HEK293 (cell line): ENCODE measurements at regions not wholly inside any gene's neighbourhood (a gene's known extent, or its start where the extent isn't known, plus 50 kb on each side); places are given as distances from the start of the nearest gene placed in this dataset.
A peak's percentile ranks its signal among the peaks of the same experiment; 100 is the strongest.
"Not testable (repeated sequence)": the region's sequence is repeated elsewhere in the genome, so short reads cannot be mapped to it uniquely, and the experiment has no call there.

Experiments used
- CTCF ChIA-PET: fragments of 350-600 bp; formaldehyde crosslinking; extraction: SDS; loops from one replicate; lab custom pipeline; 2021; ENCODE audit warnings: antibody characterized with exemption; lab: Yijun Ruan, JAX
- POLR2A ChIA-PET: fragments of 300-600 bp; formaldehyde crosslinking; extraction: SDS; loops from one replicate; lab custom pipeline; 2020; ENCODE audit warnings: antibody characterized with exemption, inconsistent platforms; lab: Yijun Ruan, JAX
- H3K27ac ChIP-seq: fragments of 200-500 bp; sonication (Bioruptor generic); 2 replicates; pipeline ENCODE4 v1.5.1; 2014; ENCODE audit warnings: low read depth, low read length, control low read depth, inconsistent platforms; ENCODE audit errors: extremely low read depth
- H3K36me3 ChIP-seq, 2 experiments: fragments of 200-500 bp in 1 of 2; sonication (Bioruptor generic) in 1 of 2; 1 replicate in 1 of 2; 2 replicates in 1 of 2; pipeline ENCODE4 v1.5.1; 2014 to 2017; ENCODE audit warnings: inconsistent platforms in 2 of 2, low read length in 2 of 2; ENCODE audit not compliant: control insufficient read depth in 2 of 2, insufficient read depth in 1 of 2
- H3K4me1 ChIP-seq: fragments of 200-500 bp; sonication (Bioruptor generic); 2 replicates; pipeline ENCODE4 v1.5.1; 2014; ENCODE audit warnings: mild to moderate bottlenecking, low read length, inconsistent platforms; ENCODE audit not compliant: control insufficient read depth, insufficient read depth
- H3K4me3 ChIP-seq: 2 replicates; pipeline ENCODE4 v1.5.1; 2011; ENCODE audit warnings: low read depth, mild to moderate bottlenecking, control low read depth, low read length, moderate library complexity
- H3K9me3 ChIP-seq: fragments of 200-500 bp; sonication (Bioruptor generic); 2 replicates; pipeline ENCODE4 v1.5.1; 2014; ENCODE audit warnings: low read depth, low read length, inconsistent platforms; ENCODE audit not compliant: control insufficient read depth, insufficient read depth
- ATF2 ChIP-seq: fragments of 450-650 bp; formaldehyde crosslinking; IDR thresholded peaks from 2 replicates; pipeline ENCODE4 v1.5.1; 2016; ENCODE audit warnings: missing biosample characterization, missing genetic modification characterization, low read depth
- GFI1B ChIP-seq: fragments of 450-650 bp; formaldehyde crosslinking; IDR thresholded peaks from 2 replicates; pipeline ENCODE4 v1.5.1; 2016; ENCODE audit warnings: missing biosample characterization, missing genetic modification characterization
- RBAK ChIP-seq: fragments of 450-650 bp; formaldehyde crosslinking; IDR thresholded peaks from 2 replicates; pipeline ENCODE4 v1.5.1; 2016; ENCODE audit warnings: missing biosample characterization, missing genetic modification characterization
- SETDB1 ChIP-seq: IDR thresholded peaks from one replicate; pipeline ENCODE4 v1.6.1; 2017; ENCODE audit warnings: mild to moderate bottlenecking, low read length, moderate library complexity, mixed read lengths; ENCODE audit not compliant: insufficient read length
- TCF7L2 ChIP-seq: IDR thresholded peaks from 2 replicates; pipeline ENCODE4 v1.6.1; 2011; ENCODE audit warnings: low read depth, mild to moderate bottlenecking, inconsistent platforms, low read length, moderate library complexity, borderline replicate concordance
- TSHZ1 ChIP-seq: fragments of 450-650 bp; formaldehyde crosslinking; IDR thresholded peaks from 2 replicates; pipeline ENCODE4 v1.5.1; 2016; ENCODE audit warnings: missing biosample characterization, missing genetic modification characterization, borderline replicate concordance
- ZBTB1 ChIP-seq: fragments of 450-650 bp; formaldehyde crosslinking; IDR thresholded peaks from 2 replicates; pipeline ENCODE4 v1.5.1; 2016; ENCODE audit warnings: missing biosample characterization, missing genetic modification characterization
- ZBTB21 ChIP-seq: fragments of 450-650 bp; formaldehyde crosslinking; IDR thresholded peaks from 2 replicates; pipeline ENCODE4 v1.5.1; 2017; ENCODE audit warnings: missing biosample characterization, missing genetic modification characterization
- ZBTB48 ChIP-seq: fragments of 450-650 bp; formaldehyde crosslinking; IDR thresholded peaks from 2 replicates; pipeline ENCODE4 v1.5.1; 2016; ENCODE audit warnings: missing biosample characterization, missing genetic modification characterization
- ZFHX2 ChIP-seq: fragments of 450-650 bp; formaldehyde crosslinking; conservative IDR thresholded peaks from 2 replicates; pipeline ENCODE4 v1.5.1; 2016; ENCODE audit warnings: missing biosample characterization, missing genetic modification characterization
- ZFP41 ChIP-seq: fragments of 450-650 bp; formaldehyde crosslinking; IDR thresholded peaks from 2 replicates; pipeline ENCODE4 v1.5.1; 2016; ENCODE audit warnings: missing biosample characterization, missing genetic modification characterization, borderline replicate concordance
- ZNF10 ChIP-seq: fragments of 450-650 bp; formaldehyde crosslinking; IDR thresholded peaks from 2 replicates; pipeline ENCODE4 v1.5.1; 2017; ENCODE audit warnings: missing biosample characterization, missing genetic modification characterization
- ZNF114 ChIP-seq: fragments of 450-650 bp; formaldehyde crosslinking; IDR thresholded peaks from 2 replicates; pipeline ENCODE4 v1.5.0; 2017; ENCODE audit warnings: missing biosample characterization, missing genetic modification characterization
- ZNF121 ChIP-seq: fragments of 450-650 bp; formaldehyde crosslinking; IDR thresholded peaks from 2 replicates; pipeline ENCODE4 v1.5.1; 2016; ENCODE audit warnings: missing biosample characterization, missing genetic modification characterization
- ZNF133 ChIP-seq: fragments of 450-650 bp; formaldehyde crosslinking; IDR thresholded peaks from 2 replicates; pipeline ENCODE4 v1.5.1; 2016; ENCODE audit warnings: missing biosample characterization, missing genetic modification characterization
- ZNF140 ChIP-seq: fragments of 450-650 bp; formaldehyde crosslinking; IDR thresholded peaks from 2 replicates; pipeline ENCODE4 v1.5.1; 2016; ENCODE audit warnings: missing biosample characterization, missing genetic modification characterization
- ZNF174 ChIP-seq: fragments of 450-650 bp; formaldehyde crosslinking; IDR thresholded peaks from 2 replicates; pipeline ENCODE4 v1.5.0; 2017; ENCODE audit warnings: missing biosample characterization, mild to moderate bottlenecking, missing genetic modification characterization
- ZNF184 ChIP-seq: fragments of 450-650 bp; IDR thresholded peaks from 2 replicates; pipeline ENCODE4 v1.5.1; 2018; ENCODE audit warnings: missing biosample characterization, mild to moderate bottlenecking, missing genetic modification characterization
- ZNF214 ChIP-seq: fragments of 450-650 bp; formaldehyde crosslinking; IDR thresholded peaks from 2 replicates; pipeline ENCODE4 v1.5.1; 2017; ENCODE audit warnings: missing biosample characterization, mild to moderate bottlenecking, missing genetic modification characterization, borderline replicate concordance
- ZNF24 ChIP-seq: fragments of 450-650 bp; formaldehyde crosslinking; IDR thresholded peaks from 2 replicates; pipeline ENCODE4 v1.5.1; 2016; ENCODE audit warnings: missing biosample characterization, missing genetic modification characterization
- ZNF341 ChIP-seq: fragments of 450-650 bp; formaldehyde crosslinking; IDR thresholded peaks from 2 replicates; pipeline ENCODE4; 2016; ENCODE audit warnings: low read depth, missing biosample characterization, missing genetic modification characterization
- ZNF362 ChIP-seq: fragments of 450-650 bp; formaldehyde crosslinking; IDR thresholded peaks from 2 replicates; pipeline ENCODE4 v1.5.1; 2016; ENCODE audit warnings: missing biosample characterization, missing genetic modification characterization
- ZNF48 ChIP-seq: fragments of 450-650 bp; formaldehyde crosslinking; IDR thresholded peaks from 2 replicates; pipeline ENCODE4 v1.5.1; 2016; ENCODE audit warnings: missing biosample characterization, missing genetic modification characterization
- ZNF558 ChIP-seq: fragments of 450-650 bp; formaldehyde crosslinking; IDR thresholded peaks from 2 replicates; pipeline ENCODE4 v1.5.1; 2016; ENCODE audit warnings: missing biosample characterization, missing genetic modification characterization
- ZNF580 ChIP-seq: fragments of 450-650 bp; formaldehyde crosslinking; IDR thresholded peaks from 2 replicates; pipeline ENCODE4 v1.5.1; 2016; ENCODE audit warnings: missing biosample characterization, missing genetic modification characterization
- ZNF664 ChIP-seq: fragments of 450-650 bp; formaldehyde crosslinking; IDR thresholded peaks from 2 replicates; pipeline ENCODE4 v1.5.1; 2016; ENCODE audit warnings: missing biosample characterization, missing genetic modification characterization
- ZNF670 ChIP-seq: fragments of 450-650 bp; formaldehyde crosslinking; IDR thresholded peaks from 2 replicates; pipeline ENCODE4 v1.5.1; 2016; ENCODE audit warnings: missing biosample characterization, missing genetic modification characterization, low read depth
- ZNF837 ChIP-seq: fragments of 450-650 bp; formaldehyde crosslinking; IDR thresholded peaks from 2 replicates; pipeline ENCODE4 v1.5.1; 2016; ENCODE audit warnings: missing biosample characterization, missing genetic modification characterization
- ZSCAN4 ChIP-seq: fragments of 450-650 bp; formaldehyde crosslinking; IDR thresholded peaks from 2 replicates; pipeline ENCODE4 v1.5.1; 2017; ENCODE audit warnings: missing biosample characterization, missing genetic modification characterization
- ZXDB ChIP-seq: fragments of 450-650 bp; formaldehyde crosslinking; IDR thresholded peaks from 2 replicates; pipeline ENCODE4 v1.5.1; 2016; ENCODE audit warnings: missing biosample characterization, missing genetic modification characterization

- POLR2A ChIA-PET, H3K9me3 ChIP-seq, H3K27ac ChIP-seq, CTCF ChIA-PET, H3K36me3 ChIP-seq, H3K4me3 ChIP-seq: not testable (repeated sequence)
- peaks cover 39% of the 10 kb centered on the region for H3K4me1 ChIP-seq
Measured at GRCh38 chr12:25688851-25689250, 135.8 kb upstream of the LMNTD1 start.

GRCh38 chr12:25689996-25690501 lies 137.0 kb upstream of the LMNTD1 start:
- CTCF ChIA-PET, result no interaction called here
- H3K4me1 ChIP-seq, result peaks cover 43% of the 10 kb centered on the region
- POLR2A ChIA-PET, result no interaction called here
- TF ChIP-seq ZNF362 (tag by site-specific recombination) (no peak), ZNF140 (tag by site-specific recombination) (no peak), ZNF341 (tag by site-specific recombination) (no peak), ZNF558 (no peak), ZNF24 (tag by site-specific recombination) (no peak), TCF7L2 (no peak), ZNF174 (tag by site-specific recombination) (no peak), ZNF133 (tag by site-specific recombination) (no peak), ZNF837 (tag by site-specific recombination) (no peak), SETDB1 (no peak), ATF2 (tag by site-specific recombination) (no peak), ZNF580 (tag by site-specific recombination) (no peak), ZNF114 (tag by site-specific recombination) (no peak), ZNF664 (tag by site-specific recombination) (no peak), ZNF670 (tag by site-specific recombination) (no peak), ZBTB48 (tag by site-specific recombination) (peak; percentile 73; the same call in 1 of the 2 replicates), ZNF184 (tag by site-specific recombination) (no peak), TSHZ1 (tag by site-specific recombination) (no peak), RBAK (tag by site-specific recombination) (no peak), ZNF48 (tag by site-specific recombination) (no peak), ZFHX2 (0 out of 2 replicates have a peak, but pooled peaks have one; percentile 40), ZNF214 (no peak), ZBTB21 (tag by site-specific recombination) (no peak), GFI1B (no peak), ZNF10 (tag by site-specific recombination) (no peak), ZXDB (tag by site-specific recombination) (no peak), ZFP41 (no peak), ZSCAN4 (no peak), ZNF121 (tag by site-specific recombination) (no peak), ZBTB1 (no peak)

More at GRCh38 chr12:25689996-25690501, 137.0 kb upstream of the LMNTD1 start:
- Histone ChIP-seq H3K36me3 (no peaks in the 10 kb centered on the region), H3K9me3 (no peaks in the 10 kb centered on the region), H3K4me3 (no peak overlapping the region), H3K27ac (peak overlapping the region; percentile 45; the same call in 1 of the 2 replicates)
